WTC11 (cell line): ENCODE measurements at regions not wholly inside any gene's neighbourhood (a gene's known extent, or its start where the extent isn't known, plus 50 kb on each side); places are given as distances from the start of the nearest gene placed in this dataset.

Source experiments
- ATAC-seq: fragments of 200-7000 bp; cut with Tn5 transposase; 2 replicates; pipeline ENCODE4 v1.10.0; 2021; ENCODE audit warnings: mild to moderate bottlenecking, moderate library complexity
- CTCF ChIA-PET: fragments of 300-600 bp; sonication (Branson Sonifier 250); formaldehyde crosslinking; loops from one replicate; lab custom pipeline; 2021; ENCODE audit warnings: antibody characterized with exemption; lab: Charles Lee
- POLR2A ChIA-PET: fragments of 350-600 bp; sonication (Branson Sonifier 250); formaldehyde crosslinking; loops from one replicate; lab custom pipeline; 2021; ENCODE audit warnings: antibody characterized with exemption; lab: Charles Lee
- DNase-seq: peaks from one replicate; pipeline ENCODE4 v3.0.0; 2021; ENCODE audit warnings: low spot score
- H3K27ac Mint-ChIP-seq: 2 replicates; pipeline ENCODE4 v1.8.0; 2021; ENCODE audit warnings: mixed read lengths
- H3K27me3 Mint-ChIP-seq: 2 replicates; pipeline ENCODE4 v1.8.0; 2021; ENCODE audit warnings: low read depth, mild to moderate bottlenecking, moderate library complexity, mixed read lengths
- H3K36me3 Mint-ChIP-seq: 2 replicates; pipeline ENCODE4 v1.8.0; 2021; ENCODE audit warnings: mixed read lengths
- H3K4me1 Mint-ChIP-seq: 2 replicates; pipeline ENCODE4 v1.8.0; 2022; ENCODE audit warnings: mixed read lengths
- H3K4me3 Mint-ChIP-seq: 2 replicates; pipeline ENCODE4 v1.8.0; 2021; ENCODE audit warnings: mild to moderate bottlenecking, moderate library complexity, mixed read lengths
- H3K9me3 Mint-ChIP-seq: 2 replicates; pipeline ENCODE4 v1.8.0; 2021; ENCODE audit warnings: mixed read lengths
- EMX1 ChIP-seq: fragments of 250-450 bp; sonication (Bioruptor Pico); IDR thresholded peaks from 2 replicates; pipeline ENCODE4 v1.8.0; 2021; ENCODE audit warnings: mild to moderate bottlenecking
- ESRRA ChIP-seq: sonication (generic); formaldehyde crosslinking; IDR thresholded peaks from 2 replicates; pipeline ENCODE4 v1.8.1; 2022; ENCODE audit warnings: mild to moderate bottlenecking, missing genetic modification reagents, borderline replicate concordance
- HMGA2 ChIP-seq: fragments of 250-450 bp; sonication (Bioruptor Pico); IDR thresholded peaks from 2 replicates; pipeline ENCODE4 v1.4.0; 2021; ENCODE audit warnings: mild to moderate bottlenecking, moderate library complexity
- IRF2 ChIP-seq: sonication (generic); formaldehyde crosslinking; IDR thresholded peaks from 2 replicates; pipeline ENCODE4 v1.8.0; 2022; ENCODE audit warnings: low read depth, missing genetic modification reagents, borderline replicate concordance
- NFE2L1 ChIP-seq: sonication (generic); formaldehyde crosslinking; IDR thresholded peaks from 2 replicates; pipeline ENCODE4 v1.8.1; 2023; ENCODE audit warnings: missing genetic modification reagents
- NR1H2 ChIP-seq: sonication (generic); formaldehyde crosslinking; IDR thresholded peaks from 2 replicates; pipeline ENCODE4 v1.9.0; 2021; ENCODE audit warnings: mild to moderate bottlenecking, moderate library complexity, missing genetic modification reagents
- SMAD3 ChIP-seq: sonication (generic); formaldehyde crosslinking; IDR thresholded peaks from 2 replicates; pipeline ENCODE4 v1.8.0; 2022; ENCODE audit warnings: missing genetic modification reagents, mild to moderate bottlenecking, borderline replicate concordance
- SP1 ChIP-seq: sonication (generic); formaldehyde crosslinking; conservative IDR thresholded peaks from 2 replicates; pipeline ENCODE4 v1.8.1; 2022; ENCODE audit warnings: missing genetic modification reagents
- TEAD1 ChIP-seq: sonication (generic); formaldehyde crosslinking; IDR thresholded peaks from 2 replicates; pipeline ENCODE4 v1.8.0; 2022; ENCODE audit warnings: mild to moderate bottlenecking, missing genetic modification reagents
- ZNF263 ChIP-seq: sonication (generic); formaldehyde crosslinking; IDR thresholded peaks from 2 replicates; pipeline ENCODE4 v1.8.1; 2022; ENCODE audit warnings: low read depth, mild to moderate bottlenecking, moderate library complexity, missing genetic modification reagents
- ZNF317 ChIP-seq: sonication (generic); formaldehyde crosslinking; IDR thresholded peaks from 2 replicates; pipeline ENCODE4 v1.8.1; 2023; ENCODE audit warnings: low read depth, mild to moderate bottlenecking, moderate library complexity, missing genetic modification reagents, borderline replicate concordance
- ZNF423 ChIP-seq: fragments of 250-450 bp; sonication (Bioruptor Pico); IDR thresholded peaks from 2 replicates; pipeline ENCODE4 v2.1.2; 2022; ENCODE audit warnings: mild to moderate bottlenecking, moderate library complexity
- TF ChIP-seq, protein P1 (sequence below): sonication (generic); formaldehyde crosslinking; IDR thresholded peaks from 2 replicates; pipeline ENCODE4 v1.8.1; 2023; ENCODE audit warnings: mild to moderate bottlenecking, missing genetic modification reagents, moderate library complexity
- TF ChIP-seq, protein P2 (sequence below): sonication (generic); formaldehyde crosslinking; IDR thresholded peaks from 2 replicates; pipeline ENCODE4 v1.8.1; 2023; ENCODE audit warnings: mild to moderate bottlenecking, missing genetic modification reagents
- TF ChIP-seq, protein P3 (sequence below): sonication (generic); formaldehyde crosslinking; IDR thresholded peaks from 2 replicates; pipeline ENCODE4 v1.8.0; 2022; ENCODE audit warnings: mild to moderate bottlenecking, missing genetic modification reagents
- TF ChIP-seq, protein P4 (sequence below): sonication (generic); formaldehyde crosslinking; IDR thresholded peaks from 2 replicates; pipeline ENCODE4 v1.8.1; 2023; ENCODE audit warnings: mild to moderate bottlenecking, missing genetic modification reagents, moderate library complexity
- TF ChIP-seq, protein P5 (sequence below): fragments of 200-600 bp; IDR thresholded peaks from 2 replicates; pipeline ENCODE4 v1.8.0; 2022; ENCODE audit warnings: antibody characterized with exemption
- TF ChIP-seq, protein P6 (sequence below): fragments of 250-450 bp; sonication (Bioruptor Pico); IDR thresholded peaks from 2 replicates; pipeline ENCODE4 v2.1.2; 2022; ENCODE audit warnings: mild to moderate bottlenecking, moderate library complexity
- TF ChIP-seq, protein P7 (sequence below): fragments of 250-450 bp; sonication (Bioruptor Pico); IDR thresholded peaks from 2 replicates; pipeline ENCODE4 v1.9.0; 2021; ENCODE audit warnings: moderate library complexity, mild to moderate bottlenecking, inconsistent platforms, borderline replicate concordance

DNA sequence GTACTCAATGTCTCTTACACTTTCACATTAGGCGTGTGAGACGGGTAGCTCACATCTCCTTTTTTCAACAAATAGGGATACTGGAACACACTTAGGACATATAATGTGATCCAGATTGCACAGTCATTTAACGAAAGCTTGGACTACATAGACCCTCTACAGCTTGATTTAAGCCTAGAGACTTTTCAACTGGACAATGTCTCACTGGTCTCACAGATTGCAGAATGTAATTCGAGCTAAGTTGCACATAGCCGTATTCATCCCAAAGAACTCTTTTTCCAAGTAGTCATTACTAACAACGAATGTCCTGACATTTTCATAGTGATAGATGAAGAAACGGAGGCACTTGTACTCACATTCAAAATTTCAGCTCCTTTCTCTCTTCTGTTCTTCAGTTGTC, 612.1 kb downstream of the ZEB2 start:
- TF ChIP-seq TEAD1 (CRISPR knock-in tag) (no peak), IRF2 (CRISPR knock-in tag) (no peak)
- TF ChIP-seq, protein P1, sequence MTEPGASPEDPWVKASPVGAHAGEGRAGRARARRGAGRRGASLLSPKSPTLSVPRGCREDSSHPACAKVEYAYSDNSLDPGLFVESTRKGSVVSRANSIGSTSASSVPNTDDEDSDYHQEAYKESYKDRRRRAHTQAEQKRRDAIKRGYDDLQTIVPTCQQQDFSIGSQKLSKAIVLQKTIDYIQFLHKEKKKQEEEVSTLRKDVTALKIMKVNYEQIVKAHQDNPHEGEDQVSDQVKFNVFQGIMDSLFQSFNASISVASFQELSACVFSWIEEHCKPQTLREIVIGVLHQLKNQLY, result no peak
- H3K36me3 Mint-ChIP-seq, result no peaks in the 10 kb centered on the region
- no peaks in the 10 kb centered on the region for H3K9me3 Mint-ChIP-seq
- POLR2A ChIA-PET, result interaction anchor here (0.7 kb wide), 1 partner anchor 426 kb away, joined by 5 read pairs; no protein-coding TSS in a partner anchor
- ATAC-seq, result no peak
- peaks cover 39% of the 10 kb centered on the region for H3K4me1 Mint-ChIP-seq
- H3K27ac Mint-ChIP-seq, result no peak overlapping the region
- DNase-seq, result no peak
- CTCF ChIA-PET, result interaction anchor here (0.7 kb wide), 1 partner anchor 19 kb away, joined by 3 read pairs; no protein-coding TSS in a partner anchor
- peaks cover 49% of the 10 kb centered on the region for H3K27me3 Mint-ChIP-seq
- no peak overlapping the region for H3K4me3 Mint-ChIP-seq

DNA sequence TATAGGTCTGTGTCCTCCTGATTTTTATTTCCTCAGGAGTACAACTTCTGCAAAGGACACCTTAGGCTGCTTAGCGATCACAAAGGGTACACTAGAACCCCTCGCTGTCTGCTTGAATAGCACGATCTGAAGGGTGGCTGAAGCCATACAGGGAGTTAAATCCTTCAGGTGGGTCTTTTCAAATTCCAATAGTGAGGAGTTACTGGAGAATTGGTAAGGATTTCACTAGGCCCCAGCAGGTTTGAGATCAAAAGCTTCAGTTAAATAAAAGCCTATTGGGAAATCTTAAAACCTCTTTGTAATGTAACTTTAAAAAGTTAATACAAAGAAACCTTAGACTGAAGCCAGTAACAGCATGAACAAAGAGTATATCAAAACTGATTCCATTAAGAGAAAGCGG, 613.1 kb downstream of the ZEB2 start:
- ChIA-PET POLR2A (no interaction called here), CTCF (no interaction called here)
- Mint-ChIP-seq H3K36me3 (no peaks in the 10 kb centered on the region), H3K27ac (peak overlapping the region; percentile 18; the same call in 1 of the 2 replicates), H3K27me3 (peaks cover 49% of the 10 kb centered on the region), H3K4me3 (no peak overlapping the region), H3K9me3 (no peaks in the 10 kb centered on the region), H3K4me1 (peaks cover 39% of the 10 kb centered on the region)
- peak; percentile 55 for TF ChIP-seq ZNF423 (CRISPR knock-in tag)
- TF ChIP-seq, protein P2, sequence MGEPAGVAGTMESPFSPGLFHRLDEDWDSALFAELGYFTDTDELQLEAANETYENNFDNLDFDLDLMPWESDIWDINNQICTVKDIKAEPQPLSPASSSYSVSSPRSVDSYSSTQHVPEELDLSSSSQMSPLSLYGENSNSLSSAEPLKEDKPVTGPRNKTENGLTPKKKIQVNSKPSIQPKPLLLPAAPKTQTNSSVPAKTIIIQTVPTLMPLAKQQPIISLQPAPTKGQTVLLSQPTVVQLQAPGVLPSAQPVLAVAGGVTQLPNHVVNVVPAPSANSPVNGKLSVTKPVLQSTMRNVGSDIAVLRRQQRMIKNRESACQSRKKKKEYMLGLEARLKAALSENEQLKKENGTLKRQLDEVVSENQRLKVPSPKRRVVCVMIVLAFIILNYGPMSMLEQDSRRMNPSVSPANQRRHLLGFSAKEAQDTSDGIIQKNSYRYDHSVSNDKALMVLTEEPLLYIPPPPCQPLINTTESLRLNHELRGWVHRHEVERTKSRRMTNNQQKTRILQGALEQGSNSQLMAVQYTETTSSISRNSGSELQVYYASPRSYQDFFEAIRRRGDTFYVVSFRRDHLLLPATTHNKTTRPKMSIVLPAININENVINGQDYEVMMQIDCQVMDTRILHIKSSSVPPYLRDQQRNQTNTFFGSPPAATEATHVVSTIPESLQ, result no peak
- TF ChIP-seq, protein P3, sequence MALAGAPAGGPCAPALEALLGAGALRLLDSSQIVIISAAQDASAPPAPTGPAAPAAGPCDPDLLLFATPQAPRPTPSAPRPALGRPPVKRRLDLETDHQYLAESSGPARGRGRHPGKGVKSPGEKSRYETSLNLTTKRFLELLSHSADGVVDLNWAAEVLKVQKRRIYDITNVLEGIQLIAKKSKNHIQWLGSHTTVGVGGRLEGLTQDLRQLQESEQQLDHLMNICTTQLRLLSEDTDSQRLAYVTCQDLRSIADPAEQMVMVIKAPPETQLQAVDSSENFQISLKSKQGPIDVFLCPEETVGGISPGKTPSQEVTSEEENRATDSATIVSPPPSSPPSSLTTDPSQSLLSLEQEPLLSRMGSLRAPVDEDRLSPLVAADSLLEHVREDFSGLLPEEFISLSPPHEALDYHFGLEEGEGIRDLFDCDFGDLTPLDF (CRISPR knock-in tag), result no peak
- TF ChIP-seq EMX1, result no peak
- DNase-seq, result no peak
- ATAC-seq, result peak; percentile 99

DNA sequence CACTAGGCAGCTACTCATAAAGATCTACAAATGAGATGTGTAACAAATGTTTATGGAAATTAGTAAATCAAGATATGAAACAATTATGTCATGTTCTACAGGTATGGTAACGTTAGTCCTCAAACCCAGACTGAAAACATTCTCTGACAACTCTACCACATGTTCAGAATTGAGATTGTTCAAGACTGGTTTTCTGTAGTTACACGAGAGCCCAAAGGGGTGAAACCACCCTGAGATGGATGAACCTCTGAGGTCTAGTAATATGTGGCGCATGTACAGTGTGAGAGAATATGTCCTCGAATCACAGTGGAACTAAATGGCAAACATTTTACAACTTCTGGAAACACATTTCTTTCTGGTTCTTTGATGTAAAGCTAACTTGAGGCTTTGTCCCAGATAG, 614.3 kb downstream of the ZEB2 start:
- ATAC-seq (no peak), DNase-seq (no peak)
- TF ChIP-seq ESRRA (CRISPR knock-in tag), result no peak
- TF ChIP-seq HMGA2 (CRISPR knock-in tag), result no peak
- TF ChIP-seq NR1H2 (CRISPR knock-in tag), result no peak
- peaks cover 39% of the 10 kb centered on the region for H3K4me1 Mint-ChIP-seq
- CTCF ChIA-PET, result no interaction called here
- no peak overlapping the region for H3K4me3 Mint-ChIP-seq
- no peak overlapping the region for H3K27ac Mint-ChIP-seq
- 0 out of 2 replicates have a peak, but pooled peaks cover 2% of the 10 kb centered on the region for H3K9me3 Mint-ChIP-seq
- H3K27me3 Mint-ChIP-seq, result peaks cover 60% of the 10 kb centered on the region
- H3K36me3 Mint-ChIP-seq, result no peaks in the 10 kb centered on the region
- POLR2A ChIA-PET, result no interaction called here

DNA sequence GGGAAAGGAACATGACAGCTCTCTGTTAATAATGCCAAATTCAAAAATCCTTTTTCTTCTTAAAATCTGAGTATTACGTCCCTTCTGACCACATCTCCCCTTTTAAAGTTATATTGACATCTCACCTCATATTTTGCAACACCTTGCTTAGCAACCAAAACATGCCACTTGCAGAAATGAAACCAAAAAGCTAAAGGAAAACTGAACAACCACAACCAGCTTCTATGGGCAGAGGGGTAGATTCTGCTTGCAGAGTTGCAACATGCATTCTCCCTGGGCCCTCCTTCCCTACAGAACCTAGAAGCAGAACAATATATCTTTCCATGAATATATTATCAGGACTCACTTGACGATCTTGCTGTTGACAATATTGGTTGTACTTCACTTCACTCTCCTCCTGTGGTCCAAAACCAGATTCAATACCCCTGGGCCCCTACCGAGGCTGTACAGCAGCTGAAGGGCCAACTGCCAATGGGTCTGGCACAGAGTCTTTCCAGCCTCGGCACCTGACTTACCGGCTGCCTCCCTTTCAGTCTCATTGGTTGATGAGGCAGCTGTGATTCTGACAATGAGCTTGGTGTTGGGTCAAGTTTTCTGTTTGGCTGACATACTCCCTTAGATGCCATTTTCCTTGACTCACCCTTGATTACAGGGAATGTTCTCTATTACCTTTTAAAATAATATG, 616.6 kb downstream of the ZEB2 start:
- TF ChIP-seq SP1 (CRISPR knock-in tag), result no peak
- TF ChIP-seq ZNF317 (CRISPR knock-in tag), result no peak
- no peak for TF ChIP-seq SMAD3 (CRISPR knock-in tag)
- TF ChIP-seq, protein P4, sequence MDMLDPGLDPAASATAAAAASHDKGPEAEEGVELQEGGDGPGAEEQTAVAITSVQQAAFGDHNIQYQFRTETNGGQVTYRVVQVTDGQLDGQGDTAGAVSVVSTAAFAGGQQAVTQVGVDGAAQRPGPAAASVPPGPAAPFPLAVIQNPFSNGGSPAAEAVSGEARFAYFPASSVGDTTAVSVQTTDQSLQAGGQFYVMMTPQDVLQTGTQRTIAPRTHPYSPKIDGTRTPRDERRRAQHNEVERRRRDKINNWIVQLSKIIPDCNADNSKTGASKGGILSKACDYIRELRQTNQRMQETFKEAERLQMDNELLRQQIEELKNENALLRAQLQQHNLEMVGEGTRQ, result no peak
- TF ChIP-seq, protein P5, sequence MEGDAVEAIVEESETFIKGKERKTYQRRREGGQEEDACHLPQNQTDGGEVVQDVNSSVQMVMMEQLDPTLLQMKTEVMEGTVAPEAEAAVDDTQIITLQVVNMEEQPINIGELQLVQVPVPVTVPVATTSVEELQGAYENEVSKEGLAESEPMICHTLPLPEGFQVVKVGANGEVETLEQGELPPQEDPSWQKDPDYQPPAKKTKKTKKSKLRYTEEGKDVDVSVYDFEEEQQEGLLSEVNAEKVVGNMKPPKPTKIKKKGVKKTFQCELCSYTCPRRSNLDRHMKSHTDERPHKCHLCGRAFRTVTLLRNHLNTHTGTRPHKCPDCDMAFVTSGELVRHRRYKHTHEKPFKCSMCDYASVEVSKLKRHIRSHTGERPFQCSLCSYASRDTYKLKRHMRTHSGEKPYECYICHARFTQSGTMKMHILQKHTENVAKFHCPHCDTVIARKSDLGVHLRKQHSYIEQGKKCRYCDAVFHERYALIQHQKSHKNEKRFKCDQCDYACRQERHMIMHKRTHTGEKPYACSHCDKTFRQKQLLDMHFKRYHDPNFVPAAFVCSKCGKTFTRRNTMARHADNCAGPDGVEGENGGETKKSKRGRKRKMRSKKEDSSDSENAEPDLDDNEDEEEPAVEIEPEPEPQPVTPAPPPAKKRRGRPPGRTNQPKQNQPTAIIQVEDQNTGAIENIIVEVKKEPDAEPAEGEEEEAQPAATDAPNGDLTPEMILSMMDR, result no peak
- TF ChIP-seq ZNF263 (CRISPR knock-in tag), result no peak
- TF ChIP-seq, protein P6, sequence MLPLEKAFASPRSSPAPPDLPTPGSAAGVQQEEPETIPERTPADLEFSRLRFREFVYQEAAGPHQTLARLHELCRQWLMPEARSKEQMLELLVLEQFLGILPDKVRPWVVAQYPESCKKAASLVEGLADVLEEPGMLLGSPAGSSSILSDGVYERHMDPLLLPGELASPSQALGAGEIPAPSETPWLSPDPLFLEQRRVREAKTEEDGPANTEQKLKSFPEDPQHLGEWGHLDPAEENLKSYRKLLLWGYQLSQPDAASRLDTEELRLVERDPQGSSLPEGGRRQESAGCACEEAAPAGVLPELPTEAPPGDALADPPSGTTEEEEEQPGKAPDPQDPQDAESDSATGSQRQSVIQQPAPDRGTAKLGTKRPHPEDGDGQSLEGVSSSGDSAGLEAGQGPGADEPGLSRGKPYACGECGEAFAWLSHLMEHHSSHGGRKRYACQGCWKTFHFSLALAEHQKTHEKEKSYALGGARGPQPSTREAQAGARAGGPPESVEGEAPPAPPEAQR, result no peak
- TF ChIP-seq, protein P7, sequence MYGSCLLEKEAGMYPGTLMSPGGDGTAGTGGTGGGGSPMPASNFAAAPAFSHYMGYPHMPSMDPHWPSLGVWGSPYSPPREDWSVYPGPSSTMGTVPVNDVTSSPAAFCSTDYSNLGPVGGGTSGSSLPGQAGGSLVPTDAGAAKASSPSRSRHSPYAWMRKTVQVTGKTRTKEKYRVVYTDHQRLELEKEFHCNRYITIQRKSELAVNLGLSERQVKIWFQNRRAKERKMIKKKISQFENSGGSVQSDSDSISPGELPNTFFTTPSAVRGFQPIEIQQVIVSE (CRISPR knock-in tag), result no peak
- no peak for TF ChIP-seq NFE2L1 (CRISPR knock-in tag)
- no peak for TF ChIP-seq IRF2 (CRISPR knock-in tag)
- DNase-seq, result no peak
- H3K36me3 Mint-ChIP-seq, result no peaks in the 10 kb centered on the region
- H3K27ac Mint-ChIP-seq, result no peak overlapping the region
- CTCF ChIA-PET, result interaction anchor here (1.6 kb wide), 1 partner anchor 390 kb away, joined by 4 read pairs; no protein-coding TSS in a partner anchor
- peaks cover 30% of the 10 kb centered on the region for H3K4me1 Mint-ChIP-seq
- peaks cover 68% of the 10 kb centered on the region for H3K27me3 Mint-ChIP-seq
- POLR2A ChIA-PET, result interaction anchor here (0.6 kb wide), 1 partner anchor 70 kb away, joined by 3 read pairs; no protein-coding TSS in a partner anchor
- H3K4me3 Mint-ChIP-seq, result no peak overlapping the region
- H3K9me3 Mint-ChIP-seq, result 0 out of 2 replicates have a peak, but pooled peaks cover 3% of the 10 kb centered on the region
- no peak for ATAC-seq
